ENCODE measurements at regions not wholly inside any gene's neighbourhood (a gene's known extent, or its start where the extent isn't known, plus 50 kb on each side); places are given as distances from the start of the nearest gene placed in this dataset.
A peak's percentile ranks its signal among the peaks of the same experiment; 100 is the strongest.

DNA sequence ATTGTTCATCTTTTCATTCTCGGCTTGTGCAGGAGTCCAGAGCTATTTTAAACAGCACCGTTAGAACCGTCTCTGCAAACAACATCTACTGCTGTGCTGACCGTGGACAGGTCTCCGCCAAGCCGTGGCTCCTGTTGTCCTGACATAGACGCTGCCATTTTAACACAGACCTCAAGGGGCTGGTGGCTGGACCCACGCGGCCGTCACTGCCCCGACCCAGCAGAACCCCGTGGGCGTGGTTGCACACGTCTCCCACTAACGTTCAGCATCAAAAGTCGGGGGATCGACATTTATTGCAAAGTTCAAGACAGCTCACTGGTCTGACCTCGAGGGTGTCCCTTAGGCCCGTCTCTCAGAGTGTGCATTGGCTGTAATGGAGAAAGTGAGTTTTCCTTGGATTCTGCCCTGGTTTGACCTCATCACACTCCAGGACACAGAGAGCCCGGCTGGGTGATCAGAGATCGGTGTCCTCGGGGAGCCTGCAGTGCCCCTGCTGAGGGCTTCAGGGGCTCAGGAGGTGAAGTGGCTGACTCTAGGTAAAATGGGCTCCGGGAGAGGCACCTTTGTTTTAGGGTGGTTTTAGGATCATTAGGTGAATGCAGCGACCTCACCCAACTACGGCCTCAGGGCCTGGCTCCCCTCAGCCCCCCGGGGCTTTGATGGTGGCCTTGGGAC lies 363.2 kb downstream of the THBS2 start:
- H3K9me3 Mint-ChIP-seq = no peaks in the 10 kb centered on the region
- H3K36me3 ChIP-seq (ENCODE audit: control insufficient read depth, insufficient read depth, low read length) = no peaks in the 10 kb centered on the region

DNA sequence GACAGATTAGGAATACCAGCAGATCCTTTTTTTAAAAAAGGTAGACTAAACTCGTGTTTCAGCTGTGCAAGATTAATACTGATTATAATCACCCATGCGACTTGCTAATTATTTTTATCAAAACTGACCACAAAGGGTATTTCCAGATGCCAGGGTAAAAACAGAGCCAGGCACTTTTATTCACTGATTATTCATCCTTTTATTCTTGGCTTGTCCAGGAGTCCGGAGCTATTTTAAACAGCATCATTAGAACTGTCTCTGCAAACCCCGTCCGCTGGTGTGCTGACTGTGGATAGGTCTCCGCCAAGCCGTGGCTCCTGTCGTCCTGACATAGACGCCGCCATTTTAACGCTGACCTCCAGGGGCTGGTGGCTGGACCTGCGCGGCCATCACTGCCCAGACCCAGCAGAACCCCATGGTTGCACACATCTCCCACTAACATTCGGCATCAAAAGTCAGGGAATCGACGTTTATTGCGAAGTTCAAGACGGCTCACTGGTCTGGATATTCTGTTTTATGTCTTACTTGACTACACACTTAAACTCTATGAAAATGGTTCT lies 364.8 kb downstream of the THBS2 start:
- Histone ChIP-seq H3K4me3 (ENCODE audit: low read length) (no peak overlapping the region), H3K4me1 (ENCODE audit: control insufficient read depth, insufficient read depth, low read length) (no peaks in the 10 kb centered on the region), H3K9me3 (ENCODE audit: control insufficient read depth, low read length) (no peaks in the 10 kb centered on the region), H3K9ac (ENCODE audit: extremely low read depth, low read length, poor library complexity, severe bottlenecking) (no peak overlapping the region), H3K27ac (ENCODE audit: low read depth, low read length) (no peak overlapping the region), H3K36me3 (ENCODE audit: control insufficient read depth, insufficient read depth, low read length) (no peaks in the 10 kb centered on the region), H3K27me3 (ENCODE audit: control insufficient read depth, insufficient read depth, low read length, poor library complexity, severe bottlenecking) (peaks cover 6% of the 10 kb centered on the region)
- Mint-ChIP-seq H3K27me3 (ENCODE audit: insufficient read depth) (peaks cover 9% of the 10 kb centered on the region), H3K9me3 (no peaks in the 10 kb centered on the region), H3K4me3 (no peak overlapping the region), H3K27ac (no peak overlapping the region), H3K4me1 (no peaks in the 10 kb centered on the region), H3K36me3 (ENCODE audit: low read depth) (no peaks in the 10 kb centered on the region)
- DNase-seq = no peak
- TF ChIP-seq, protein P1, sequence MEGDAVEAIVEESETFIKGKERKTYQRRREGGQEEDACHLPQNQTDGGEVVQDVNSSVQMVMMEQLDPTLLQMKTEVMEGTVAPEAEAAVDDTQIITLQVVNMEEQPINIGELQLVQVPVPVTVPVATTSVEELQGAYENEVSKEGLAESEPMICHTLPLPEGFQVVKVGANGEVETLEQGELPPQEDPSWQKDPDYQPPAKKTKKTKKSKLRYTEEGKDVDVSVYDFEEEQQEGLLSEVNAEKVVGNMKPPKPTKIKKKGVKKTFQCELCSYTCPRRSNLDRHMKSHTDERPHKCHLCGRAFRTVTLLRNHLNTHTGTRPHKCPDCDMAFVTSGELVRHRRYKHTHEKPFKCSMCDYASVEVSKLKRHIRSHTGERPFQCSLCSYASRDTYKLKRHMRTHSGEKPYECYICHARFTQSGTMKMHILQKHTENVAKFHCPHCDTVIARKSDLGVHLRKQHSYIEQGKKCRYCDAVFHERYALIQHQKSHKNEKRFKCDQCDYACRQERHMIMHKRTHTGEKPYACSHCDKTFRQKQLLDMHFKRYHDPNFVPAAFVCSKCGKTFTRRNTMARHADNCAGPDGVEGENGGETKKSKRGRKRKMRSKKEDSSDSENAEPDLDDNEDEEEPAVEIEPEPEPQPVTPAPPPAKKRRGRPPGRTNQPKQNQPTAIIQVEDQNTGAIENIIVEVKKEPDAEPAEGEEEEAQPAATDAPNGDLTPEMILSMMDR (conservative IDR thresholded peaks at IDR 0.05) = peak; percentile 12
- WGBS, 2 experiments (ENCODE audit: insufficient coverage in 1 of 2, insufficient read length in 1 of 2) = 93 to 95% methylated on average over 16 to 18 of the region's 18 CpGs

More for the DNA sequence above, 363.2 kb downstream of the THBS2 start:
- Histone ChIP-seq H3K9ac (ENCODE audit: extremely low read depth, low read length, poor library complexity, severe bottlenecking) (no peak overlapping the region), H3K9me3 (ENCODE audit: control insufficient read depth, low read length) (no peaks in the 10 kb centered on the region), H3K4me3 (ENCODE audit: low read length) (no peak overlapping the region), H3K4me1 (ENCODE audit: control insufficient read depth, insufficient read depth, low read length) (no peaks in the 10 kb centered on the region), H3K27ac (ENCODE audit: low read depth, low read length) (no peak overlapping the region), H3K27me3 (ENCODE audit: control insufficient read depth, insufficient read depth, low read length, poor library complexity, severe bottlenecking) (no peaks in the 10 kb centered on the region)
- no peaks in the 10 kb centered on the region for H3K36me3 Mint-ChIP-seq (ENCODE audit: low read depth)
- no peaks in the 10 kb centered on the region for H3K27me3 Mint-ChIP-seq (ENCODE audit: insufficient read depth)
- H3K4me1 Mint-ChIP-seq = no peaks in the 10 kb centered on the region
- DNase-seq = no peak
- no peak overlapping the region for H3K27ac Mint-ChIP-seq
- no peak overlapping the region for H3K4me3 Mint-ChIP-seq
- TF ChIP-seq, protein P1 (conservative IDR thresholded peaks at IDR 0.05) = no peak
- 92 to 95% methylated on average over 21 to 26 of the region's 26 CpGs for WGBS, 2 experiments (ENCODE audit: insufficient coverage in 1 of 2, insufficient read length in 1 of 2)

DNA sequence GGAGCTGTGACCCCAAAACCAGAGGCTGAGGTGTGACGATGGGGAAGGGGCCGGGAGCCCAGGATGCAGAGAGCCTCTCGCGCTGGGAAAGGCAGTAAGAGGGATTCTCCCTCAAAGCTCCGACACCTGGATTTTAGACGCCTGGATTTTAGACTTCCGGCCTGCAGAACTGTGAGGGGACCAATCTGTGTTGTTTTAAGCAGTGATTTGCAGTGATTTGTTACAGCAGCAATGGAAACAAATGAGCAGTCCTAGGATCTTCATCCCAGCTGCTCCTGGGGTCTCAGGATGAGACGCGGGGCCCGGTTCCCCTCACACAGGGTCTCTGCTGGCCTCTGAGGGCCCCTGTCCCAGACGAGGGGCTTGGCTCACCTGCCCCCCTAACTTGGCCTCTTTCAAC lies 365.5 kb downstream of the THBS2 start:
- Mint-ChIP-seq H3K4me3 (no peak overlapping the region), H3K27me3 (ENCODE audit: insufficient read depth) (peaks cover 16% of the 10 kb centered on the region), H3K36me3 (ENCODE audit: low read depth) (no peaks in the 10 kb centered on the region), H3K4me1 (no peaks in the 10 kb centered on the region), H3K27ac (no peak overlapping the region), H3K9me3 (no peaks in the 10 kb centered on the region)
- H3K9ac ChIP-seq (ENCODE audit: extremely low read depth, low read length, poor library complexity, severe bottlenecking) = no peak overlapping the region
- no peaks in the 10 kb centered on the region for H3K9me3 ChIP-seq (ENCODE audit: control insufficient read depth, low read length)
- no peak for DNase-seq
- no peaks in the 10 kb centered on the region for H3K36me3 ChIP-seq (ENCODE audit: control insufficient read depth, insufficient read depth, low read length)
- no peaks in the 10 kb centered on the region for H3K4me1 ChIP-seq (ENCODE audit: control insufficient read depth, insufficient read depth, low read length)
- no peak overlapping the region for H3K4me3 ChIP-seq (ENCODE audit: low read length)
- 93 to 99% methylated on average over 10 to 11 of the region's 11 CpGs for WGBS, 2 experiments (ENCODE audit: insufficient coverage in 1 of 2, insufficient read length in 1 of 2)
- H3K27me3 ChIP-seq (ENCODE audit: control insufficient read depth, insufficient read depth, low read length, poor library complexity, severe bottlenecking) = peaks cover 13% of the 10 kb centered on the region
- H3K27ac ChIP-seq (ENCODE audit: low read depth, low read length) = no peak overlapping the region
- TF ChIP-seq, protein P1 (conservative IDR thresholded peaks at IDR 0.05) = no peak

Data from endodermal cell (in vitro differentiated cells).